Transverse colon (tissue), 4 donors: ENCODE measurements at regions not wholly inside any gene's neighbourhood (a gene's known extent, or its start where the extent isn't known, plus 50 kb on each side); places are given as distances from the start of the nearest gene placed in this dataset.

Source experiments
- DNase-seq: peaks from one replicate; pipeline ENCODE4 v3.0.0-alpha.2; 2019
- H3K27ac ChIP-seq, 4 donors: fragments of 200-600 bp; sonication (generic); 2 replicates each; pipeline ENCODE4 v1.5.1; 2016 to 2018; ENCODE audit warnings: inconsistent platforms in 4 of 4
- H3K27me3 ChIP-seq: fragments of 200-600 bp; sonication (generic); 2 replicates; pipeline ENCODE4 v1.5.1; 2017; ENCODE audit warnings: inconsistent platforms
- H3K36me3 ChIP-seq, 4 donors: fragments of 200-600 bp; sonication (generic); 2 replicates each; pipeline ENCODE4 v1.5.1; 2017 to 2019; ENCODE audit warnings: inconsistent platforms in 4 of 4
- H3K4me1 ChIP-seq, 4 donors: fragments of 200-600 bp; sonication (generic); 2 replicates each; pipeline ENCODE4 v1.5.1; 2017 to 2020; ENCODE audit warnings: inconsistent platforms in 4 of 4
- H3K4me3 ChIP-seq, 4 donors: fragments of 200-600 bp; sonication (generic); 1 replicate in 1 of 4; 2 replicates in 3 of 4; pipeline versions ENCODE4 v1.5.1 to v1.6.1; 2017 to 2019; ENCODE audit warnings: inconsistent platforms in 4 of 4
- H3K9me3 ChIP-seq, 2 donors: fragments of 200-600 bp; sonication (generic); 2 replicates each; pipeline ENCODE4 v1.5.1; 2017 to 2019; ENCODE audit warnings: inconsistent platforms in 2 of 2
- EP300 ChIP-seq: sonication (generic); formaldehyde crosslinking; IDR thresholded peaks from one replicate; pipeline ENCODE4 v1.6.1; 2017; ENCODE audit warnings: antibody characterized with exemption, low read depth
- POLR2A ChIP-seq: fragments of 450-650 bp; IDR thresholded peaks from one replicate; pipeline ENCODE4 v1.6.1; 2016; ENCODE audit warnings: antibody characterized with exemption, mild to moderate bottlenecking, moderate library complexity
- POLR2AphosphoS5 ChIP-seq, 3 donors: sonication (generic); formaldehyde crosslinking; IDR thresholded peaks; one replicate each; pipeline ENCODE4 v1.6.1; 2016; ENCODE audit warnings: antibody characterized with exemption in 3 of 3
- WGBS, 2 donors: methylation state at CpG; one replicate each; pipeline ENCODE4 v1.1.5; 2018; ENCODE audit warnings: low coverage in 1 of 2; 5-methylcytosine and 5-hydroxymethylcytosine counted together
- in situ Hi-C, 4 donors: fragments of 200-750 bp; cut with MboI; loops; one replicate each; pipeline versions ENCODE4 v1.15.0 to v1.15.1; 2017; ENCODE audit warnings: low sequenced_read_pairs in 3 of 4, low pct_ligation_motif_present in 1 of 4, low pct_unique_long_range_greater_than_20kb in 1 of 4
- intact Hi-C: fragments of 100-400 bp; cut with DNase I; formaldehyde crosslinking; loops from one replicate; pipeline ENCODE4 v1.15.1; 2023; ENCODE audit warnings: low total_unique reads
- TF ChIP-seq, protein P1 (sequence below), 5 experiments: fragments of 200-600 bp in 3 of 5; fragments of 450-650 bp in 2 of 5; sonication (generic) in 3 of 5; IDR thresholded peaks; 1 replicate in 2 of 5; 2 replicates in 3 of 5; pipeline ENCODE4 v1.5.1; 2016 to 2017; ENCODE audit warnings: antibody characterized with exemption in 5 of 5, inconsistent platforms in 3 of 5, mild to moderate bottlenecking in 2 of 5, moderate library complexity in 1 of 5

DNA sequence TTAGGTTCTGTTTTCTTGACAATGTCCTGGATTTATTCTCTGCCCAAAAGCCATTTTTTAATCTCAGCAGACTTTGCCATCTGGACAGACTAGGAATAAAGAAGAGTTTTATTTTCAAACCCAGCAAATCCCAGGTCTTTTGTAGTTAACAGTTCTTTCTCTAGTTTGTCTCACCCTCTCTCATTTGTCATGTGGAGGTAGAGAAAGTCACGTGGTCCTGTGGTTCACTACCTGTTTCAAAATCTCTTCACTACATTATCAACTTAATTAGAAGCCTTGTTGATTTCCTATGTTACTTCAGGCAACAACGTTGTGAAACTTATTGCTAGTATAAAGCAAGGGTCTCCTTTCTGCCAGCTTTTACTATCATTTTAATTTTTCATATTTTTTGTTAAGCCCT, 1222.6 kb downstream of the EFNB2 start:
- Histone ChIP-seq H3K36me3 (no peaks in the 10 kb centered on the region), H3K4me3 (no peak overlapping the region), H3K27ac (no peak overlapping the region), H3K9me3 (no peaks in the 10 kb centered on the region), H3K27me3 (no peaks in the 10 kb centered on the region), H3K4me1 (no peaks in the 10 kb centered on the region)
- intact Hi-C loops (no loop called here), in situ Hi-C loops (no loop called here)
- 71 to 77% methylated on average over 2 of the region's 2 CpGs for WGBS, 2 donors
- no peak for DNase-seq
- no peak for TF ChIP-seq POLR2A
- TF ChIP-seq, protein P1, sequence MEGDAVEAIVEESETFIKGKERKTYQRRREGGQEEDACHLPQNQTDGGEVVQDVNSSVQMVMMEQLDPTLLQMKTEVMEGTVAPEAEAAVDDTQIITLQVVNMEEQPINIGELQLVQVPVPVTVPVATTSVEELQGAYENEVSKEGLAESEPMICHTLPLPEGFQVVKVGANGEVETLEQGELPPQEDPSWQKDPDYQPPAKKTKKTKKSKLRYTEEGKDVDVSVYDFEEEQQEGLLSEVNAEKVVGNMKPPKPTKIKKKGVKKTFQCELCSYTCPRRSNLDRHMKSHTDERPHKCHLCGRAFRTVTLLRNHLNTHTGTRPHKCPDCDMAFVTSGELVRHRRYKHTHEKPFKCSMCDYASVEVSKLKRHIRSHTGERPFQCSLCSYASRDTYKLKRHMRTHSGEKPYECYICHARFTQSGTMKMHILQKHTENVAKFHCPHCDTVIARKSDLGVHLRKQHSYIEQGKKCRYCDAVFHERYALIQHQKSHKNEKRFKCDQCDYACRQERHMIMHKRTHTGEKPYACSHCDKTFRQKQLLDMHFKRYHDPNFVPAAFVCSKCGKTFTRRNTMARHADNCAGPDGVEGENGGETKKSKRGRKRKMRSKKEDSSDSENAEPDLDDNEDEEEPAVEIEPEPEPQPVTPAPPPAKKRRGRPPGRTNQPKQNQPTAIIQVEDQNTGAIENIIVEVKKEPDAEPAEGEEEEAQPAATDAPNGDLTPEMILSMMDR (IDR thresholded peaks at IDR 0.05) = no peak
- TF ChIP-seq EP300 = no peak
- no peak for TF ChIP-seq POLR2AphosphoS5 (IDR thresholded peaks at IDR 0.05)

DNA sequence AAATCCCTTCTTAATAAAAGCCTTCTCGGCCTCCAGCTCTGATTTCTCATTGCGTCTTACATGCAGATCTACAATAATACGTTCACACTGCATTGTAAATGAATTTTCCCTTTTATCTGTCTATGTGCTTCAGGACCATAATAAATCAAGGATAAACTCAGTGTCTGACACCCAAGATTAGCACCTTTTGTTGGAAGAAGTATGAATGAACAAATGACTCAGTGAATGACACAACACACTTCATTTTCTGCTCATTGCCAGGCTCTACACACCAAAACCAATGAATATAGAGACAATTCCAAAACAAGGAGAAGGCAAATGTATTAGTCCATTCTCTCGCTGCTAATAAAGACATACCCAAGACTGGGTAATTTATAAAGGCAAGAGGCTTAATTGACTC, 1224.4 kb downstream of the EFNB2 start:
- WGBS, 2 donors = 92 to 98% methylated on average over 4 of the region's 4 CpGs
- no peaks in the 10 kb centered on the region for H3K36me3 ChIP-seq
- no peak overlapping the region for H3K27ac ChIP-seq
- no peaks in the 10 kb centered on the region for H3K9me3 ChIP-seq
- in situ Hi-C loops (no loop called here), intact Hi-C loops (no loop called here)
- no peak overlapping the region for H3K4me3 ChIP-seq
- TF ChIP-seq, protein P1 (IDR thresholded peaks at IDR 0.05) = no peak
- TF ChIP-seq EP300 (no peak), POLR2AphosphoS5 (IDR thresholded peaks at IDR 0.05) (no peak), POLR2A (no peak)
- H3K27me3 ChIP-seq = no peaks in the 10 kb centered on the region
- DNase-seq = no peak
- no peaks in the 10 kb centered on the region for H3K4me1 ChIP-seq

DNA sequence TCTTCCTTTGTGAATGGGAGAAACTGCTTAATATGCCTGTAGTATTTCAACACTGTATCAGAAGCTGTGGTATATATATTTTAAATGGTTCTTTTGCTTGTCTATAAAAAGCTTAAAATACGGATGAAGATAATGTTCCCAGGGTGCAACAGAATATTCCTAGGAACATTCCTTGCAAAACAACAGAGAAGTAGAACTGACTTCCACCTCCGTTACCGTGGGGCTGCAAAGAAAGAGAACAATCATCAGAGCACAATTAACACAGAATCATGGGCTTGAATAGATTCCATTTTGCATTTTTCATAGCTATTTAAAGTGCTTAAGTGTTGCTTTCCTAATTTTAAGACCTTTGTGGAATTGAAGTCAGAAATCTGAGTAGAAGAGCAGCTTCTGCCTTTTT, 1227.7 kb downstream of the EFNB2 start:
- intact Hi-C loops (no loop called here), in situ Hi-C loops (no loop called here)
- no peaks in the 10 kb centered on the region for H3K27me3 ChIP-seq
- H3K4me1 ChIP-seq = no peaks in the 10 kb centered on the region
- WGBS, 2 donors = 89% methylated on average over 3 of the region's 3 CpGs
- TF ChIP-seq POLR2AphosphoS5 (IDR thresholded peaks at IDR 0.05) (no peak), POLR2A (no peak), EP300 (no peak)
- TF ChIP-seq, protein P1 (IDR thresholded peaks at IDR 0.05) = no peak
- H3K9me3 ChIP-seq = no peaks in the 10 kb centered on the region
- no peak overlapping the region for H3K4me3 ChIP-seq
- no peak overlapping the region for H3K27ac ChIP-seq
- DNase-seq = no peak
- no peaks in the 10 kb centered on the region for H3K36me3 ChIP-seq

DNA sequence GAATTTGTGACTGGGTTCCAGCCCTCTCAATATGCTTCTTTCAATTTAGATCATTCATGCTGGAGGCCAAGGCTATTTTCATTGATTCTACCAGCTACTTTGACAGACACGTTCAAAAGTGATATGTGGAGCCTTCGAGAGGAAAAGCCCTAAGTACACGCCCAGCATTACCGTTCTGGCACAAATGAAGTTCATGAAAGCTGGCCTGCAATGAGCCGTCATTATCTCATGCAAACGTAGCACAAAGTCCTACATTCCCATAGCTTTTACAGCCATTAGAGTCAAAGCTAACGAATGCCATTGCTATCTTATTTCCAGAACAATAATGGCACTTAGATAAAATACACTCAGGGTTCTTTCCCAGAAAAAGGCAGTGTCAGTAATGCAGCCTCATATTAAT, 1237.6 kb downstream of the EFNB2 start:
- no peak overlapping the region for H3K4me3 ChIP-seq
- 67 to 69% methylated on average over 3 to 7 of the region's 7 CpGs for WGBS, 2 donors
- no peaks in the 10 kb centered on the region for H3K27me3 ChIP-seq
- no peaks in the 10 kb centered on the region for H3K4me1 ChIP-seq
- H3K9me3 ChIP-seq = no peaks in the 10 kb centered on the region
- H3K27ac ChIP-seq = no peak overlapping the region
- TF ChIP-seq, protein P1 (IDR thresholded peaks at IDR 0.05) = no peak
- TF ChIP-seq EP300 (no peak), POLR2A (no peak), POLR2AphosphoS5 (IDR thresholded peaks at IDR 0.05) (no peak)
- in situ Hi-C loops = no loop called here
- intact Hi-C loops = no loop called here
- DNase-seq = no peak
- H3K36me3 ChIP-seq = no peaks in the 10 kb centered on the region
